Medulla oblongata (tissue), 1 donor: ENCODE measurements at regions not wholly inside any gene's neighbourhood (a gene's known extent, or its start where the extent isn't known, plus 50 kb on each side); places are given as distances from the start of the nearest gene placed in this dataset.

ENCODE experiments used
- DNase-seq: peaks from one replicate; pipeline ENCODE4 v3.0.0-alpha.2; 2015; ENCODE audit errors: extremely low spot score

DNA sequence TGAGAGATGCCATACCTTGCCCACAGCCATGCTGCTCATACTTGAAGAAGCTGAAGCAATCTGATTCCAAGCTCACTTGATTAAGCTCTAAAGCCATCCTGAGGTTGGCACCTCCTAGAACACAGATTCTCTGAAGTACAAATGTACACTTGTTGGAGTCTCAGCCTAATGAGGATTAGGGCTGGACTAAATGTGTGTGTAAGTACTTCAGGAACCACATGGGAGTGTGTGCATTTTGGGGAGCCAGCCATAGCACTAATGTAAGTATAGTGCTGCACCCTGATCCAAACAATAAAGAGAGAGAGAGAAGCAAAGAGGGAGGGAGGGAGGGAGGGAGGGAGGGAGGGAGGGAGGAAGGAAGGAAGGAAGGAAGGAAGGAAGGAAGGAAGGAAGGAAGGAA is 458.6 kb downstream of the MAFB start:
- no peak for DNase-seq

DNA sequence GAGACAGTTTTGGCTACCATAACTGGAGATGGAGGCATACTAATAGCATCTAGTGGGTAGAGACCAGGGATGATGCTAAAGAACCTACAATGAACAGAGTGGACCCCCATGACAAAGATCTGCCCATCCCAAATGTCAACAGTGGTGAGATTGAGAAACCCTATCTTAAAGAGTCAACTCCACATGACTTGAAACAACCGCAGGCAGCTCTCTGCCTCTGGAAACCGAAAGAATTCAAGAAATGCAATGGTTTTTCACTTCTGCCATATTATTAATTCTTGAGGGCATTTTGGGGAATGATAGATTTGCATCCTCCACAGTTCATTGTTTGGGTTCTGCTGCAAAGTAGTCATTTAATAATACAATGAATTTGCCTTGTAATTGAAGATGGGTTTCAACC is 463.4 kb downstream of the MAFB start:
- DNase-seq = no peak

DNA sequence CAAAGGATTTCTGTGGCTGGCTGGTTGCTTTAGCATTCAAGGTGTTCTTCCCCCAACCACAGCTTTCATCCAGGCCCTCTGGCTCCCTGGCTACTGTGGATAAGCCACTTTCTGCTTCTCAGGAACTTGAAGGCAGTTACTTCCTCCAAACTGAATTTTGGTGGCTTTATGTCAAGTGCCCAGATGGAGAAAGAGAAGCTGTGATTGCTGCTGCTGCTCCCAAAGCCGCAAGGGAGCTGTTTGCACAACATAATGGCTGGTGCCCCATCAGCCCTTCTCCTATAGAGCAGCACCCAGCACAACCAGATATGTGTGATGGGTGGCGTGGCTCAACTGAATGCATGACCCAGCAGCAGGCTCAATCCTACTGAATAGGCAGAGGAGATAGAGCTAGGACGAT is 465.2 kb downstream of the MAFB start:
- DNase-seq = peak; percentile 23

GRCh38 chr20:40218971-40219370 is 470.1 kb downstream of the MAFB start:
- no peak for DNase-seq

DNA sequence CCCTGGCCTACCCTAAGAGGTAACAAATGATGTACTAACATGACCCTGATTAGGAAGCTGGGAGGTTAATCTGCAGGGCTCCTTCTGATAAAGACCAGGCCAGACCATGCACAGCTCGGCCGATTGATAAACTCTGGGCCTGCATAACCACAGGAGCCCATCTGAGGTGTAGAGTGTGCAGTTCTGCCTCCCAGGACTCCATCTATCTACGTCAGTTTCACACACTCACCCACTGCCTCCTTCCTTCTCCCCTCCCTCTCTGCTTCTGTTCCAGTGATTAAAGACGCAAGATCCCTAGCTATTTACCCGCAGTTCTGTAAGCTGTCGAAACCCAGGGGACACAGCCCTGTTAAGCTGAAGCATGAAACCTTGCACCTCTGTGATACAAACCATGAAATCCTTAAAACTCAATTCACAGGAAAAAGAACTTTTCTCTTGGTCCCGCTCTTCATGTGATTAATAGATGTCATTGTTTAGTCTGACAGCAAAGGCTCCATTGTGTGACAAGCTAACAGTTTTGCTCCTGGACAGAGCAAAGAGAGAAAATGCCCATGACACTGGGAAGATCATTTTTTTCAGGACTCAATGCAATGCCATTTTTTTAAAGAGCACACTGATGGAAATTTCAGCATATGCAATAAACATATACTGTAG is 470.6 kb downstream of the MAFB start:
- peak; percentile 75 for DNase-seq

GRCh38 chr20:40207655-40208054 is 481.4 kb downstream of the MAFB start:
- no peak for DNase-seq

- no peak for DNase-seq
These were observed 483.1 kb downstream of the MAFB start for GRCh38 chr20:40205971-40206370.

GRCh38 chr20:40203032-40203431 is 486.0 kb downstream of the MAFB start:
- no peak for DNase-seq

DNA sequence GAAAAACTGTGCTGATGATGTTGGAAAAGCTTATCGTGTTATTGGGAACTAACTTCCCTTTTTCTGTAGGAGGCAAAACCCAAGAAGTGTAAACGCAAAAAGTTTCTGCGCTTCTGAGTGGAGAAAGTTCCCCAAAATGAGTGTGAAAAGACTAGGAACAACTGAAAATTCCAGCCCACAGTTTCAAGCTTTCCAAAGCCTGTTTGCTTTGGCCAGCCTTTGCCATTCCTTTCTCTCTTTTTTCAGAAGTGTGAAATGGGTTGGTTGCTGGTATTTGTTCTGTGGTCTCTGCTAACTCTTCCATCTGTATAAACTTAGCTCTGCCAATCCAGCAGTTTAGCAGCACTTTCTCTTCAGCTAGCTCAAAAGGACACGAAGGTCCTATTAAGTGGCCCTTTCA is 491.3 kb downstream of the MAFB start:
- peak; percentile 31 for DNase-seq

DNA sequence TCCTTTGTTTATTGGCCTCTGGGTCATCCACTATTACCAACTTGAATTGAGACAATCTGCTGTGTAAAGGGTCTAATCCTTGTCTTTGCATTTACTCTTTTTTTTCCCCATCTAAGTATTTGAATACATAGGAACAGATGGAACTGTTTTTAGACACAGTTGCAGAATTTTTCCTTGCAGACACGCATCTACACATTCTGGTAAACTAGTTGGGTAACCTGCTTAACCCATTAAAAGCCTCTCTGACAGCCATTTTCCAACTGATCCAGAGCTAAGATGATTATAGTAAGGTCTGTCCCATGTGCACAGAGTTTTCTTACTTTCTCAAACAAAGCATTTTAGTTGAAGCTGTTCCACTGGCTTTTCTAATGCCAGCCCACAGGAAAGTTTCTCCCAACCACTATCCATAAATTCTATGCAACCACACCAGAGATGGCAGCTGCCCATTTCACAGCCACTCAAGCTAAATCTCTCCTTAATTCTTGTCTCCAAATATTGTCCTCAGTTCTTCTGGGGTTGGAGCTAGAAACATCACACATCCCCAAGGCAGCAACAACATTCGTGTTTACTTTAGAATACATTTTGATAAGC is 492.1 kb downstream of the MAFB start:
- DNase-seq = no peak

GRCh38 chr20:40195742-40196141 is 493.3 kb downstream of the MAFB start:
- DNase-seq = no peak

- DNase-seq = no peak
These were observed 496.5 kb downstream of the MAFB start for GRCh38 chr20:40192529-40192928.

DNA sequence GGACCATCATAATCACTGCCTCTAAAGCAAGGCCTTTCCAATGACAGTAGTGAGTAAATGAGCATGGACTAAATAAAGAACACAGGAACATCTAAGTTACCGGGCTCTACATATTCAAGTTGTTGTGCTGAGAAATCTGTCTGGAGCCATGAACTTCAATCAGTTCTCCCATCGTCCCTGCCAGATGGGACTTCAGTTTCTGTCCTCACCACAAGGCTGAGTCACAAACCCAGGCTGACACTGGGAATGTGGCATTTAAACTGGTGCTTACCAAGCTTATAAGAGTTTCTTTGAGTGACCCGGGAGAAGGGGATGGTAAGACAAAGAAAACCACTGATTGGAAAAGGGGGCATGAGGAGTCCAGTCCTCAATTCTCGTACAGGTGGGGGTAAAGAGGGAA is 497.0 kb downstream of the MAFB start:
- no peak for DNase-seq

GRCh38 chr20:40191573-40191972 is 497.5 kb downstream of the MAFB start:
- DNase-seq = no peak

GRCh38 chr20:40189621-40190020 is 499.4 kb downstream of the MAFB start:
- no peak for DNase-seq

GRCh38 chr20:40188319-40188718 is 500.7 kb downstream of the MAFB start:
- no peak for DNase-seq

GRCh38 chr20:40186826-40187225 is 502.2 kb downstream of the MAFB start:
- no peak for DNase-seq

DNA sequence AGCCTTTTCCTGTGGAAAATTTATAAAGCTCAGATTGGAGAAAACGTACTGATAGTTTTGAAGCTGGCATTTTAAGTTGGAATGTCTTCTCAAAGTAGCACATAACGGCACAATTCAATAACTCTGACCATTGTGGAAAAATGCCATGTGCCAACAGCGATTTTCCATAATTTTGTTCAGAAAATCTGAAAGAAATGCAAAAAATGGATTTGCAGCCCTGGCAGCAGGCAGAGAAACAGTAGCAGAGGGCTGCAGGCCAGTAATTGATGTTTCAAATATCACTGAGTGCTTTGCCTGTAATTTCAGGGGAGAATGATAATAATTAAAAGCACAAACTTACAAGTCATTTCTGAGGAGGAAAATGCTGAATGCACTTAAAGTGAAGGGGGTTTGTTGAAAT is 507.4 kb downstream of the MAFB start:
- no peak for DNase-seq

DNA sequence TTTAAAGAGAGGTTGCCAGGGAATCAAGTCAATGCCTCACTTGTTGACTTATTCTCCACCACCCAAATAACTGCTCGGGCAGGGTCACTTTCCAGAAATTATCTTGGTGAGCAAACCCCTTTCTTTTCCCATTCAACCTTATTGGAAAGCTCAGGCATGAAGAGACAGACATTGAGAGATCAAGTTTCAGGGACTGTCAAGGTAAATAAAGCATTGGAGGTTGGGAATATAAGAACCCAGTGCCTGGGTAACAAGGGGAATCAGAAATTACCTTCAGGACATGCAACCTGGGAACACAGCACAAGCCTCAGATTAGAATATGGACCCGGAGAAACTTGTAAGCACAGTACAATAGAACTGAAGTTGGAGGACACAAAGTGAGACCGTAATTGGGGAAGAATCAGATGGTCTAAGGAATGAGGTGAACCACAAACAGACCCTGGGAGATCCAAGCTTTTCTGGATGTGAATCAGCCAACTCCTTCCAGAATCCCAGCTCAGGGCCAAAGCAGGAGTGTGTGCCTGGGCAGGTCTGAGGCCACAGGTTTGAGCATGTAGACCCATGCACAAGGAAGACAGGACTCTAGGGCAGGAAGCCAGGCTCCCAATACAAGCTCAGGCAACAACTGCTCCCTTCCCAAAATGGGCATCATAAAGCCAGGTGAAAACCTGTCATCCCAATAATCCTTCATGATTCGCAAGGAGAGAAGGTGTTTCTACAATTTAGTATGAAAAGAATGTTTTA is 512.8 kb downstream of the MAFB start:
- DNase-seq = no peak

DNA sequence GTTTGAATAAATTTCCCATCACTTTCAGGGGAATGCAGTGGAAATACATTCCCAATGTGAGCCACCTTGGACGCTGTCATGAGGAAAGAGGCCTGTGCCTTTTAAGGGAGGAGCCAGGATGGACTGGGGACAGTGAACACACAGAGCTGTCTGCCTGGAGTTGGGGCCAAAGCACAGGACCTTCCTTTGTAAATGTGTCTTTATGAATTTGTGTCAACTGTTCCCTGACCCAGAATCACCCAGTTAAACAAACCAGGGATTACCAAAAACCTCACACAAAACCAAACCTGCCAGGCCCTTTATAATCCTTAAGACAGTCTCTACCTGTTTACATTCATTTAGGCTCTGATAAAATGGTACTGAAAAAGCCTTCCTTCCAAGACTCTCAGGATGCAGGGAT is 513.7 kb downstream of the MAFB start:
- no peak for DNase-seq

DNA sequence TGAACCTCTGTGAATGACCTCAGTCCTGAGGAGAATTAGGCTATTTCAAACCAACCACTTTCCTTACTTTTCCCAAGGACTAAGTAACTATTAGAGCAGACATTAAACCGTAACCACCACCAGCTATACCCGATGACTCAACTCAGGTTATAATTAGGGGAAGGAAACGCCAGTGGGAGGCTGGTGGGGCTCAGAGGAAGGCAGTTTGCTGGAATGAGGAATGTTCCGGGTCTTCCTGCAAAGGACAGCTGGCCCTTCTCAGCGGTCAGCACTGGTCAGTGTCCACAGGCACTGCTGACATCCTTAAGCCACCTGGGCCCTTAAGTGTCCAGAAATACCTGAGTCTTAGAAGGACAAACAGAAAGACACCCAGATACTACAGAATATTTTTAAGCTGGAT is 515.2 kb downstream of the MAFB start:
- peak; percentile 4 for DNase-seq

- peak; percentile 35 for DNase-seq
These were observed 519.9 kb downstream of the MAFB start for GRCh38 chr20:40168981-40169620.

DNA sequence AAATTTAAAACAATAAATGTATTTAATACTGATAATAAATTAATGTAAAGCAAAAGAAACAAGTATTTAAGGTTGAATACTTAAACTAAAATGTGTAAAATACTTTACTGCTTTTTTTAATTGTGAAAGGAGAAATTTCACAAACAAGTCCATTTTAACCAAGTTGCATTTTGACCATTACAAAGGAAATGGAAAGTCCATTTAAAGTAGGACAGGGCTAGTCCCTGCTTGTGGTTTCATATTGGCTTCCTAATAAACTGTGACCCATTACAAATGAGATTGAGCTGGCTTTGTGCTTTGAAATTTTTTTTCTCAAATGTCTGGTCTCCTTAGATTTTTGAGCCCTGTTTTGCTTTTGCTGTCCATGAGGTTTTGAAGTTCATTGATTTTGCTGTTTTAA is 527.6 kb downstream of the MAFB start:
- DNase-seq = no peak
